KMS-11 (cell line): ENCODE measurements at regions not wholly inside any gene's neighbourhood (a gene's known extent, or its start where the extent isn't known, plus 50 kb on each side); places are given as distances from the start of the nearest gene placed in this dataset.

Experiments used
- H2AFZ ChIP-seq: fragments of 200-600 bp; sonication (generic); 2 replicates; pipeline ENCODE4 v1.6.1; 2016; ENCODE audit warnings: antibody characterized with exemption, mixed run types, low read depth
- H3K27ac ChIP-seq: fragments of 200-600 bp; sonication (generic); 2 replicates; pipeline ENCODE4 v1.6.1; 2016; ENCODE audit warnings: mild to moderate bottlenecking, mixed run types
- H3K27me3 ChIP-seq: fragments of 200-600 bp; sonication (generic); 2 replicates; pipeline ENCODE4 v1.6.1; 2017; ENCODE audit warnings: mild to moderate bottlenecking, low read depth, mixed run types, moderate library complexity; ENCODE audit not compliant: insufficient read depth
- H3K36me3 ChIP-seq: fragments of 200-600 bp; sonication (generic); 2 replicates; pipeline ENCODE4 v1.6.1; 2017; ENCODE audit warnings: mild to moderate bottlenecking, mixed run types; ENCODE audit not compliant: insufficient read depth
- H3K4me1 ChIP-seq: fragments of 200-600 bp; sonication (generic); 2 replicates; pipeline ENCODE4 v1.6.1; 2016; ENCODE audit warnings: mild to moderate bottlenecking, low read depth, mixed run types; ENCODE audit not compliant: poor library complexity, severe bottlenecking
- H3K4me2 ChIP-seq: fragments of 200-600 bp; sonication (generic); 2 replicates; pipeline ENCODE4 v1.7.0; 2016; ENCODE audit warnings: mild to moderate bottlenecking, mixed run types
- H3K4me3 ChIP-seq: fragments of 200-600 bp; sonication (generic); IDR thresholded peaks from 2 replicates; pipeline ENCODE4 v1.6.1; 2017; ENCODE audit warnings: low read depth, low read length, mixed read lengths; ENCODE audit not compliant: insufficient read depth
- H3K79me2 ChIP-seq: fragments of 200-600 bp; sonication (generic); 2 replicates; pipeline ENCODE4 v1.6.1; 2016; ENCODE audit warnings: low read depth, mixed run types; ENCODE audit not compliant: insufficient read depth
- H3K9ac ChIP-seq: fragments of 200-600 bp; sonication (generic); 2 replicates; pipeline ENCODE4 v1.6.1; 2016; ENCODE audit warnings: mild to moderate bottlenecking, mixed run types
- H4K20me1 ChIP-seq: fragments of 200-600 bp; sonication (generic); 2 replicates; pipeline ENCODE4 v1.6.1; 2016; ENCODE audit warnings: mild to moderate bottlenecking, mixed run types; ENCODE audit not compliant: insufficient read depth
- CTCF ChIP-seq: fragments of 200-600 bp; sonication (generic); conservative IDR thresholded peaks from 2 replicates; pipeline ENCODE4 v1.6.1; 2017; ENCODE audit warnings: low read depth, mild to moderate bottlenecking, antibody characterized with exemption, low read length, moderate library complexity, mixed read lengths

- Histone ChIP-seq H3K36me3 (no peaks in the 10 kb centered on the region), H3K4me3 (no peak overlapping the region), H3K4me2 (no peak overlapping the region), H3K79me2 (no peaks in the 10 kb centered on the region), H3K9ac (no peak overlapping the region), H3K4me1 (no peaks in the 10 kb centered on the region), H3K27me3 (no peaks in the 10 kb centered on the region), H4K20me1 (no peaks in the 10 kb centered on the region), H3K27ac (no peak overlapping the region), H2AFZ (no peak overlapping the region)
- TF ChIP-seq CTCF: no peak
Observed at GRCh38 chr10:129397198-129397974, 69.7 kb upstream of the MGMT start.

GRCh38 chr10:129398711-129399141 lies 68.3 kb upstream of the MGMT start:
- H3K4me1 ChIP-seq: no peaks in the 10 kb centered on the region
- H4K20me1 ChIP-seq: no peaks in the 10 kb centered on the region
- no peaks in the 10 kb centered on the region for H3K36me3 ChIP-seq
- no peaks in the 10 kb centered on the region for H3K27me3 ChIP-seq
- H3K27ac ChIP-seq: no peak overlapping the region
- H3K4me2 ChIP-seq: no peak overlapping the region
- no peak overlapping the region for H3K9ac ChIP-seq
- H3K4me3 ChIP-seq: no peak overlapping the region
- no peaks in the 10 kb centered on the region for H3K79me2 ChIP-seq
- no peak overlapping the region for H2AFZ ChIP-seq
- no peak for TF ChIP-seq CTCF

- H3K36me3 ChIP-seq: no peaks in the 10 kb centered on the region
- no peak overlapping the region for H3K4me2 ChIP-seq
- H3K27me3 ChIP-seq: no peaks in the 10 kb centered on the region
- H3K4me1 ChIP-seq: no peaks in the 10 kb centered on the region
- no peak overlapping the region for H3K4me3 ChIP-seq
- H3K9ac ChIP-seq: no peak overlapping the region
- H3K79me2 ChIP-seq: no peaks in the 10 kb centered on the region
- TF ChIP-seq CTCF: no peak
- no peak overlapping the region for H2AFZ ChIP-seq
- no peak overlapping the region for H3K27ac ChIP-seq
- H4K20me1 ChIP-seq: no peaks in the 10 kb centered on the region
Observed at GRCh38 chr10:129400426-129400825, 66.6 kb upstream of the MGMT start.

GRCh38 chr10:129402459-129402858 lies 64.6 kb upstream of the MGMT start:
- Histone ChIP-seq H2AFZ (no peak overlapping the region), H4K20me1 (no peaks in the 10 kb centered on the region), H3K4me1 (no peaks in the 10 kb centered on the region), H3K79me2 (no peaks in the 10 kb centered on the region), H3K9ac (no peak overlapping the region), H3K4me2 (no peak overlapping the region), H3K36me3 (no peaks in the 10 kb centered on the region), H3K27ac (no peak overlapping the region), H3K27me3 (no peaks in the 10 kb centered on the region), H3K4me3 (no peak overlapping the region)
- no peak for TF ChIP-seq CTCF
